Colon (tissue), 2 donors: ENCODE measurements at regions not wholly inside any gene's neighbourhood (a gene's known extent, or its start where the extent isn't known, plus 50 kb on each side); places are given as distances from the start of the nearest gene placed in this dataset.
"Not testable (repeated sequence)": the region's sequence is repeated elsewhere in the genome, so short reads cannot be mapped to it uniquely, and the experiment has no call there.

Experiments
- FAIRE-seq: peaks from 2 replicates; lab custom pipeline; 2012; peaks lifted over from hg19 to GRCh38; lab: Jason Lieb, UNC
- donor health status: control.
- donor health status: control.

GRCh38 chr10:52541006-52541473 lies 227.0 kb downstream of the DKK1 start:
- no peak for FAIRE-seq

GRCh38 chr10:52542906-52543305 lies 228.8 kb downstream of the DKK1 start:
- FAIRE-seq: no peak

- FAIRE-seq: no peak
Measured at GRCh38 chr10:52551046-52551445, 221.5 kb downstream of the MBL2 start.

- no peak for FAIRE-seq
Measured at GRCh38 chr10:52558090-52558489, 214.5 kb downstream of the MBL2 start.

GRCh38 chr10:52561322-52561721 lies 211.3 kb downstream of the MBL2 start:
- FAIRE-seq: no peak

GRCh38 chr10:52563360-52563759 lies 209.2 kb downstream of the MBL2 start:
- FAIRE-seq: no peak

- no peak for FAIRE-seq
Measured at GRCh38 chr10:52566471-52567246, 205.9 kb downstream of the MBL2 start.

- no peak for FAIRE-seq
Measured at GRCh38 chr10:52567247-52567580, 205.4 kb downstream of the MBL2 start.

GRCh38 chr10:52568309-52568708 lies 204.3 kb downstream of the MBL2 start:
- no peak for FAIRE-seq

GRCh38 chr10:52570490-52570889 lies 202.1 kb downstream of the MBL2 start:
- no peak for FAIRE-seq

GRCh38 chr10:52571018-52571417 lies 201.6 kb downstream of the MBL2 start:
- FAIRE-seq: no peak

GRCh38 chr10:52571516-52572182 lies 200.9 kb downstream of the MBL2 start:
- no peak for FAIRE-seq

- no peak for FAIRE-seq
Measured at GRCh38 chr10:52573347-52573746, 199.2 kb downstream of the MBL2 start.

GRCh38 chr10:52574697-52575096 lies 197.9 kb downstream of the MBL2 start:
- FAIRE-seq: no peak

GRCh38 chr10:52577047-52577446 lies 195.5 kb downstream of the MBL2 start:
- FAIRE-seq: no peak

GRCh38 chr10:52578871-52579405 lies 193.6 kb downstream of the MBL2 start:
- no peak for FAIRE-seq

- not testable (repeated sequence) for FAIRE-seq
Measured at GRCh38 chr10:52581636-52582035, 190.9 kb downstream of the MBL2 start.

- FAIRE-seq: no peak
Measured at GRCh38 chr10:52583336-52583735, 189.2 kb downstream of the MBL2 start.

GRCh38 chr10:52586710-52587109 lies 185.9 kb downstream of the MBL2 start:
- FAIRE-seq: no peak

- FAIRE-seq: no peak
Measured at GRCh38 chr10:52597189-52597863, 175.3 kb downstream of the MBL2 start.

GRCh38 chr10:52598936-52599335 lies 173.6 kb downstream of the MBL2 start:
- FAIRE-seq: no peak

GRCh38 chr10:52599551-52600200 lies 172.9 kb downstream of the MBL2 start:
- no peak for FAIRE-seq
